ENCODE measurements at regions not wholly inside any gene's neighbourhood (a gene's known extent, or its start where the extent isn't known, plus 50 kb on each side); places are given as distances from the start of the nearest gene placed in this dataset.

DNA sequence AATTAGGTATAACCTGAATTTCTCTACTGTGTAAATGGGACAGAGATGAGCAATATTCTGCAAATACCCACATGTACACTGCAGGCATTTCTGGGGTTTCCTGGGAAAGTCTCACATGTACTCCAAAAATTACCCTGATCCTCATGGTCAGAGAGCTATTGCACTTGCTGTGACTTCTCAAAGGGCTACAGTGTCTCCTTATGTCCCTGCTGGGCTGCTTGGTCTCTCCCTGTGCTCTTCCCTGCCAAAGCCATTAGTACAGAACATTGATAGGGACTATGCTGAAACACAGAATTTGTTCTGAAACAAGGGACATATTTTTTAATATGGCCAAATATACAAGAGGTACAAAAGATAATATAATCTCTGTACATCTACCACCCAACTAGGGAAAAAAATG, 924.4 kb upstream of the NXPH2 start:
- H3K4me3 ChIP-seq = no peak overlapping the region
- H3K27me3 ChIP-seq = no peaks in the 10 kb centered on the region
- no peak overlapping the region for H3K27ac ChIP-seq
- H3K9me3 ChIP-seq = no peaks in the 10 kb centered on the region
- ATAC-seq (no peak), DNase-seq (no peak)
- no peaks in the 10 kb centered on the region for H3K4me1 ChIP-seq
- TF ChIP-seq CTCF (IDR thresholded peaks at IDR 0.05) = no peak
- no peaks in the 10 kb centered on the region for H3K36me3 ChIP-seq
- intact Hi-C loops (cut with DNase I) = no loop called here

- H3K4me3 ChIP-seq = no peak overlapping the region
- H3K9me3 ChIP-seq = no peaks in the 10 kb centered on the region
- no peaks in the 10 kb centered on the region for H3K36me3 ChIP-seq
- ATAC-seq (no peak), DNase-seq (no peak)
- no peaks in the 10 kb centered on the region for H3K4me1 ChIP-seq
- H3K27ac ChIP-seq = no peak overlapping the region
- no peaks in the 10 kb centered on the region for H3K27me3 ChIP-seq
- intact Hi-C loops (cut with DNase I) = no loop called here
- TF ChIP-seq CTCF (IDR thresholded peaks at IDR 0.05) = no peak
Observed at GRCh38 chr2:139694327-139694726, 914.1 kb upstream of the NXPH2 start.

- no peaks in the 10 kb centered on the region for H3K27me3 ChIP-seq
- ATAC-seq = no peak
- intact Hi-C loops (cut with DNase I) = no loop called here
- DNase-seq = no peak
- H3K4me1 ChIP-seq = no peaks in the 10 kb centered on the region
- H3K27ac ChIP-seq = no peak overlapping the region
- H3K4me3 ChIP-seq = no peak overlapping the region
- TF ChIP-seq CTCF (IDR thresholded peaks at IDR 0.05) = no peak
- no peaks in the 10 kb centered on the region for H3K36me3 ChIP-seq
- no peaks in the 10 kb centered on the region for H3K9me3 ChIP-seq
Observed at GRCh38 chr2:139686205-139686604, 906.0 kb upstream of the NXPH2 start.

DNA sequence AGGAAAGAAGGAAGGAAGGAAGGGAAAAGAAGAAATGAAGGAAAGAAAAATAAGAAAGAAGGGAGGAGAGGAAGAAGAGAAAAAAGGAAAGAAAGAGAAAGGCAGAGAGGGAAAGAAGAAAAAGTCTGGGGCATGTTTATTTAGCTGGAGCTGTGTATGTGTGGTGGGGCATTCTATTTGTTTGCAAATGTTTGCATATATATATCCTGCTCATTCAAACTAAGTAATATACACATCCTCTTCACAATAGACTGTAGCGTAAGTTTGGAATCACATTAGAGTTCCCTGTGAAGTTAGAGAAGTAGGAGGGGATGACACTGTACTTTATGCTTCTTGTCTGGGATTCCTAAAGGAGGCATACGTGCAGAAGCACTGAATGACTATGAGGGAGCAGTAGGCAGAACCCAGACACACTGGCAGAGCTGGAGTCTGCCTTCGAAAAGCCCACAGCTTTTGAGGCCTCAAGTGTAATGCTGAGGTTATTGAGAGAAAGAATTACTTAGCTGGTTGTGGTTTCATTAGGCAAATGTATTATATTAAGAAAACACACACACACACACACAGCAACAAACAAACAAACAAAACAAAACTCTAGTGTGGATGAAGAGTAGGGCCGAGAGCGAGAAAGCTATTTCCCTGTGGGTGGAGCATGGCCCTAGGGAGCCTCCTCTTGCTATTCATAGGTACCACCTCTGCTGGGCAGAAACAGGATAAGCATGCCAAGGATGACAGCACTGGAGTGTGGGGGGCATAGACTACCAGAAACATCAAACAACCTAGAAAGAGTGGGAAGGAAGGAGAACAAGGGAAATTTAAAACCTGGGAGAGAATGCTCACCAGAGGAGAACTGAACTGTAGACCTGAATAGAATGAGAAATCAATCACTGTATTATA, 905.1 kb upstream of the NXPH2 start:
- Histone ChIP-seq H3K36me3 (no peaks in the 10 kb centered on the region), H3K27ac (no peak overlapping the region), H3K9me3 (no peaks in the 10 kb centered on the region), H3K27me3 (no peaks in the 10 kb centered on the region), H3K4me3 (no peak overlapping the region), H3K4me1 (no peaks in the 10 kb centered on the region)
- ATAC-seq (no peak), DNase-seq (no peak)
- TF ChIP-seq CTCF (IDR thresholded peaks at IDR 0.05) = no peak
- intact Hi-C loops (cut with DNase I) = no loop called here

GRCh38 chr2:139684286-139684860, 904.2 kb upstream of the NXPH2 start:
- intact Hi-C loops (cut with DNase I) = no loop called here

More at GRCh38 chr2:139684286-139684860, 904.2 kb upstream of the NXPH2 start:
- ATAC-seq = no peak
- Histone ChIP-seq H3K9me3 (no peaks in the 10 kb centered on the region), H3K4me1 (no peaks in the 10 kb centered on the region), H3K36me3 (no peaks in the 10 kb centered on the region), H3K27me3 (no peaks in the 10 kb centered on the region), H3K27ac (no peak overlapping the region), H3K4me3 (no peak overlapping the region)
- TF ChIP-seq CTCF (IDR thresholded peaks at IDR 0.05) = no peak
- no peak for DNase-seq

Measured in upper lobe of right lung (tissue), 1 donor.